OCI-LY3 (cell line): ENCODE measurements at regions not wholly inside any gene's neighbourhood (a gene's known extent, or its start where the extent isn't known, plus 50 kb on each side); places are given as distances from the start of the nearest gene placed in this dataset.
"Not testable (repeated sequence)": the region's sequence is repeated elsewhere in the genome, so short reads cannot be mapped to it uniquely, and the experiment has no call there.

Source experiments
- H2AFZ ChIP-seq: fragments of 200-600, 300-600 bp; shearing (Covaris generic); 2 replicates; pipeline ENCODE4 v1.6.0; 2014; ENCODE audit warnings: antibody characterized with exemption, low read depth, low read length
- H3K27ac ChIP-seq: fragments of 200-600, 300-600 bp; sonication (generic); 2 replicates; pipeline ENCODE4 v1.5.1; 2014; ENCODE audit warnings: mild to moderate bottlenecking, low read length, moderate library complexity, mixed read lengths
- H3K27me3 ChIP-seq: fragments of 200-600, 300-600 bp; sonication (generic); 2 replicates; pipeline ENCODE4 v1.6.1; 2014; ENCODE audit warnings: low read depth, low read length, mixed read lengths
- H3K36me3 ChIP-seq: fragments of 200-600, 300-600 bp; sonication (generic); replicated peaks from 2 replicates; pipeline ENCODE3; 2014; ENCODE audit warnings: low read depth, low read length, mixed read lengths
- H3K4me1 ChIP-seq: fragments of 300-600, 200-600 bp; sonication (generic); 2 replicates; pipeline ENCODE4 v1.6.1; 2014; ENCODE audit warnings: low read length, mixed read lengths
- H3K4me2 ChIP-seq: fragments of 200-600, 300-600 bp; sonication (generic); 2 replicates; pipeline ENCODE4 v1.6.1; 2014; ENCODE audit warnings: low read length, mixed read lengths
- H3K4me3 ChIP-seq: fragments of 300-600, 200-600 bp; sonication (generic); 2 replicates; pipeline ENCODE4 v1.5.1; 2014; ENCODE audit warnings: antibody characterized with exemption, mild to moderate bottlenecking, low read length, moderate library complexity
- H3K79me2 ChIP-seq: fragments of 300-600, 200-600 bp; shearing (Covaris generic); 2 replicates; pipeline ENCODE4 v1.6.1; 2014; ENCODE audit warnings: mild to moderate bottlenecking, low read length, mixed read lengths
- H3K9ac ChIP-seq: fragments of 300-600, 200-600 bp; shearing (Covaris generic); 2 replicates; pipeline ENCODE4 v1.6.0; 2014; ENCODE audit warnings: mild to moderate bottlenecking, low read length, moderate library complexity
- H3K9me3 ChIP-seq: fragments of 200-600, 300-600 bp; shearing (Covaris generic); 2 replicates; pipeline ENCODE4 v1.6.1; 2014; ENCODE audit warnings: low read length, mixed read lengths; ENCODE audit not compliant: insufficient read depth
- H4K20me1 ChIP-seq: fragments of 200-600, 300-600 bp; sonication (generic); 2 replicates; pipeline ENCODE4 v1.6.1; 2016; ENCODE audit warnings: low read length, mixed read lengths; ENCODE audit not compliant: insufficient read depth
- EZH2phosphoT487 ChIP-seq: fragments of 200-600 bp; shearing (Covaris generic); IDR thresholded peaks from 2 replicates; pipeline ENCODE4 v1.6.1; 2018; ENCODE audit warnings: antibody characterized with exemption, mixed run types, low read depth
- TF ChIP-seq, protein P1 (sequence below): fragments of 200-600, 300-600 bp; sonication (generic); IDR thresholded peaks from 2 replicates; pipeline ENCODE4 v1.5.1; 2014; ENCODE audit warnings: antibody characterized with exemption, low read length, low read depth

DNA sequence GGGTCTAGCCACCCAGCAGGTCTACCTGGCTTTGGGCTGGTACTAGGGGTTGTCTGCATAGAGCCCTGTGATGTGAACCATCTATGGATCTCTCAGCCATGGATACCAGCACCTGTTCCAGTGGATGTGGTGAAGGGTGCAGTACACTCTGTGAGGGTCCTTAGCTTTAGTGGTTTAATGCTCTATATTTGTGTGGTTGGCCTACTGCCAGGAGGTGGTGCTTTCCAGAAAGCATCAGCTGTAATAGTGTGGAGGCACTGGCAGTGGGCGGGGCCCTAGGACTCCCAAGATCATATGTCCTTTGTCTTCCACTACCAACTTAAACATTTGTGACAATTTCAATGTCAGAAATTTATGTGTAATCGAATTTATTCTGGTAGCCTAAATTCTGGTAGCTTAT is 1065.1 kb downstream of the RPIA start:
- H3K9me3 ChIP-seq, H3K36me3 ChIP-seq, H3K27ac ChIP-seq, H3K4me2 ChIP-seq, H3K27me3 ChIP-seq, H3K79me2 ChIP-seq, H4K20me1 ChIP-seq, H2AFZ ChIP-seq, H3K9ac ChIP-seq, H3K4me1 ChIP-seq, H3K4me3 ChIP-seq: not testable (repeated sequence)

GRCh38 chr2:89758332-89759026 is 1067.0 kb downstream of the RPIA start:
- H3K4me2 ChIP-seq, H3K36me3 ChIP-seq, H3K27ac ChIP-seq, H3K4me3 ChIP-seq, H3K79me2 ChIP-seq, H2AFZ ChIP-seq, H3K9me3 ChIP-seq, H4K20me1 ChIP-seq, H3K9ac ChIP-seq, H3K4me1 ChIP-seq, H3K27me3 ChIP-seq: not testable (repeated sequence)

GRCh38 chr2:89760762-89761161 is 1069.3 kb downstream of the RPIA start:
- H4K20me1 ChIP-seq, H3K27me3 ChIP-seq, H2AFZ ChIP-seq: not testable (repeated sequence)

DNA sequence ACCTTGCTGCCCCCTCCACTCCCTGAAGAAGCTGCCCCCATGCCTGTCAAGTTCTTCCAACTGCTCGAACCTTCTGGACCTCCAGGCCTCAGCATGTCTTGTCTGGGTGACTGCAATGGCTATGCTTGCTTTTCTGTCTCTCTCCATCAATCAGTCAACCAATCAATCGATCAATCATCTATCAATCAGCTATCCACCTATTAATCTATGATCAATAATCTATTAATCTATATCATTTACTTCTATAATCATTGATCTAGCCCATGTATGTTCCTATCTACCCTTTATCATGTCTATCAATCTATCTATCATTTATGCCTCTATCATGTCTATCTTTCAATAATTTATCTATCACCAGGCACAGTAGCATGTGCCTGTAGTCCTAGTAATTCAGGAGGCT is 1069.7 kb downstream of the RPIA start:
- not testable (repeated sequence) for H3K4me1 ChIP-seq, H3K4me2 ChIP-seq, H3K9ac ChIP-seq, H2AFZ ChIP-seq, H3K4me3 ChIP-seq, H4K20me1 ChIP-seq, H3K9me3 ChIP-seq, H3K79me2 ChIP-seq, H3K27ac ChIP-seq, H3K27me3 ChIP-seq, H3K36me3 ChIP-seq

More at GRCh38 chr2:89760762-89761161, 1069.3 kb downstream of the RPIA start:
- H3K4me3 ChIP-seq, H3K4me2 ChIP-seq, H3K9ac ChIP-seq, H3K9me3 ChIP-seq, H3K79me2 ChIP-seq, H3K27ac ChIP-seq, H3K4me1 ChIP-seq, H3K36me3 ChIP-seq: not testable (repeated sequence)

GRCh38 chr2:89761863-89762262 is 1070.4 kb downstream of the RPIA start:
- not testable (repeated sequence) for H3K9ac ChIP-seq, H3K27ac ChIP-seq, H3K9me3 ChIP-seq, H3K79me2 ChIP-seq, H3K4me3 ChIP-seq, H3K4me2 ChIP-seq, H4K20me1 ChIP-seq, H2AFZ ChIP-seq, H3K36me3 ChIP-seq, H3K27me3 ChIP-seq, H3K4me1 ChIP-seq

DNA sequence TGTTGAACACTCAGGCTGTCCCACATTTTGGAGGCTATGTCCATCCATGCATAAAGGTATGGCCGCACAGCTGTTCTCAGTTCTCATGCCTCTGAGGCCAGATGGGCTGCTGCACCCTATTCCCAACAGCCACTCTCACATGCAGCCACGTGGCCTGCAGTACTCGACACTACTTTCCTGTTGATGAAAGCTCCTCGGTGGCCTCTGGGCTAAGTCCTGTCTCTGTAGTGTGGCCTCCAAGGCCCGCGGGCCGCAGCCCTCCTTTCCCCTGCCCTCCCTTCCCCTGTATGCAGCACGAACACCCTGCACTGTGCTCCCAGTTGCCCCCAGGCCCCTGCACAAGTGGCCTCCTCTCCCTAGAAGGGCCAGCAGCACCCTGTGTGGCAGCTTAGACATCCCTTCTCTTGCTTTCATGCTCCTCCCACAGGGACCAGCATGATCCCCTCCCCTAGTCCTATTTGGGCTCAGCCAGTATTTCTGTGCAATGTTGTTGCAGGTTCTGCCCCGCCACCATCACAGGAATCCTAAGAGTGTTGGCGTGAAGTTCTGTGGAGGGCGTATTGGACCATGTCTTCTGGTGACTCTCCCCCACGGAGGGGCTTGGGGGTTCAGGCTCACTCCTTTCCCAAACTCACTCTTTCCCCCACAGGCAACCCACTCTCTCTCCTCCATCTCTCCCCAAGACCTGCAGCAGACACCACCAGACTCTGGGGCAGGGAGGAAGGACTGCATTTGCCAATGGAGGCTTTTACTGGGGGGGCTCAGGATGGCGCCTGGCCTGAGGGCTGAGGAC is 1071.2 kb downstream of the RPIA start:
- H3K27me3 ChIP-seq, H3K9ac ChIP-seq, H3K4me1 ChIP-seq, H3K9me3 ChIP-seq, H3K79me2 ChIP-seq, H3K4me3 ChIP-seq, H3K4me2 ChIP-seq, H3K36me3 ChIP-seq, H2AFZ ChIP-seq, H3K27ac ChIP-seq, H4K20me1 ChIP-seq: not testable (repeated sequence)

DNA sequence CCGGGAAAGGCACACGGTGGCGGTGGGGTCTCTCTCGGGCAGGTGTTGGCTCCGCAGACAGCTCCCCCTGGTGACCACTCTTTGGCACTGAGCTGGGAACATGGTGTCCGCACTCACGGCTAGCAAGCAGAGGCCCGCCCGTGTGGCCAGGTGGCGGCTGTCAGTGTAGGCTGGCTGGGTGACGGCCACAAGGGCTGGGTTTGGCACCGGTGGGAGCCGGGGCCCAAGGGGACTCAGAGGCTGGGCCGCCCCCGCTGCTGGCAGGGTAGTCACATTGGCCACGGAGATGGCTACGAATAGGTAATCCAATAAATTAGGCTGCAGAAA is 1071.7 kb downstream of the RPIA start:
- H3K27ac ChIP-seq, result no peak overlapping the region
- no peaks in the 10 kb centered on the region for H3K27me3 ChIP-seq
- H3K36me3 ChIP-seq, result no peaks in the 10 kb centered on the region
- no peaks in the 10 kb centered on the region for H4K20me1 ChIP-seq
- H3K79me2 ChIP-seq, result no peaks in the 10 kb centered on the region
- no peak overlapping the region for H3K9ac ChIP-seq
- no peak overlapping the region for H2AFZ ChIP-seq
- H3K4me2 ChIP-seq, result no peak overlapping the region
- peaks cover 7% of the 10 kb centered on the region for H3K9me3 ChIP-seq
- no peaks in the 10 kb centered on the region for H3K4me1 ChIP-seq
- H3K4me3 ChIP-seq, result no peak overlapping the region
- TF ChIP-seq EZH2phosphoT487, result no peak
- TF ChIP-seq, protein P1, sequence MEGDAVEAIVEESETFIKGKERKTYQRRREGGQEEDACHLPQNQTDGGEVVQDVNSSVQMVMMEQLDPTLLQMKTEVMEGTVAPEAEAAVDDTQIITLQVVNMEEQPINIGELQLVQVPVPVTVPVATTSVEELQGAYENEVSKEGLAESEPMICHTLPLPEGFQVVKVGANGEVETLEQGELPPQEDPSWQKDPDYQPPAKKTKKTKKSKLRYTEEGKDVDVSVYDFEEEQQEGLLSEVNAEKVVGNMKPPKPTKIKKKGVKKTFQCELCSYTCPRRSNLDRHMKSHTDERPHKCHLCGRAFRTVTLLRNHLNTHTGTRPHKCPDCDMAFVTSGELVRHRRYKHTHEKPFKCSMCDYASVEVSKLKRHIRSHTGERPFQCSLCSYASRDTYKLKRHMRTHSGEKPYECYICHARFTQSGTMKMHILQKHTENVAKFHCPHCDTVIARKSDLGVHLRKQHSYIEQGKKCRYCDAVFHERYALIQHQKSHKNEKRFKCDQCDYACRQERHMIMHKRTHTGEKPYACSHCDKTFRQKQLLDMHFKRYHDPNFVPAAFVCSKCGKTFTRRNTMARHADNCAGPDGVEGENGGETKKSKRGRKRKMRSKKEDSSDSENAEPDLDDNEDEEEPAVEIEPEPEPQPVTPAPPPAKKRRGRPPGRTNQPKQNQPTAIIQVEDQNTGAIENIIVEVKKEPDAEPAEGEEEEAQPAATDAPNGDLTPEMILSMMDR, result no peak
